Upper lobe of left lung (tissue), 6 donors: ENCODE measurements at regions not wholly inside any gene's neighbourhood (a gene's known extent, or its start where the extent isn't known, plus 50 kb on each side); places are given as distances from the start of the nearest gene placed in this dataset.

Source experiments
- ATAC-seq, 2 donors: fragments of 200-7000 bp; cut with Tn5 transposase; one replicate each; pipeline ENCODE4 v1.9.1; 2022; ENCODE audit warnings: mild to moderate bottlenecking in 2 of 2, moderate library complexity in 2 of 2; ENCODE audit not compliant: low FRiP score in 2 of 2
- DNase-seq, 2 donors: peaks; one replicate each; pipeline ENCODE4 v3.0.0-alpha.2; 2019 to 2020
- H3K27ac ChIP-seq, 4 donors: fragments of 200-600 bp; sonication (generic); one replicate each; pipeline ENCODE4 v1.5.1; 2016 to 2019
- H3K27me3 ChIP-seq, 4 donors: fragments of 200-600 bp; sonication (generic); one replicate each; pipeline ENCODE4 v1.5.1; 2017 to 2019
- H3K36me3 ChIP-seq, 4 donors: fragments of 200-600 bp; sonication (generic); one replicate each; pipeline ENCODE4 v1.5.1; 2016 to 2019
- H3K4me1 ChIP-seq, 4 donors: fragments of 200-600 bp; sonication (generic); one replicate each; pipeline ENCODE4 v1.5.1; 2018 to 2019
- H3K4me3 ChIP-seq, 4 donors: fragments of 200-600 bp; sonication (generic); one replicate each; pipeline ENCODE4 v1.5.1; 2017 to 2019; ENCODE audit warnings: mild to moderate bottlenecking in 2 of 4, moderate library complexity in 1 of 4
- H3K9me3 ChIP-seq, 4 donors: fragments of 200-600 bp; sonication (generic); one replicate each; pipeline ENCODE4 v1.5.1; 2018 to 2019
- EP300 ChIP-seq, 4 donors: sonication (generic); formaldehyde crosslinking; IDR thresholded peaks; one replicate each; pipeline ENCODE4 v1.5.1; 2017; ENCODE audit warnings: antibody characterized with exemption in 4 of 4, control low read depth in 2 of 4
- POLR2A ChIP-seq, 4 donors: fragments of 450-650 bp; IDR thresholded peaks; one replicate each; pipeline ENCODE4 v1.5.1; 2016 to 2017; ENCODE audit warnings: antibody characterized with exemption in 4 of 4, mild to moderate bottlenecking in 2 of 4
- POLR2AphosphoS5 ChIP-seq, 2 donors: sonication (generic); formaldehyde crosslinking; IDR thresholded peaks; one replicate each; pipeline ENCODE4 v1.5.1; 2017; ENCODE audit warnings: antibody characterized with exemption in 2 of 2
- WGBS, 2 donors: methylation state at CpG; one replicate each; pipeline ENCODE4 v1.1.5; 2017 to 2018; 5-methylcytosine and 5-hydroxymethylcytosine counted together
- TF ChIP-seq, protein P1 (sequence below), 6 experiments: fragments of 450-650 bp in 4 of 6; fragments of 200-600 bp in 2 of 6; sonication (generic) in 2 of 6; IDR thresholded peaks; one replicate each; pipeline ENCODE4 v1.5.1; 2016 to 2019; ENCODE audit warnings: antibody characterized with exemption in 6 of 6
- donor health status: DM: no; HTN: no; CAD: no; lungs with moderate emphysema.
- donor health status: DM: no; HTN: yes; CAD: no; lungs with severe emphysema.

DNA sequence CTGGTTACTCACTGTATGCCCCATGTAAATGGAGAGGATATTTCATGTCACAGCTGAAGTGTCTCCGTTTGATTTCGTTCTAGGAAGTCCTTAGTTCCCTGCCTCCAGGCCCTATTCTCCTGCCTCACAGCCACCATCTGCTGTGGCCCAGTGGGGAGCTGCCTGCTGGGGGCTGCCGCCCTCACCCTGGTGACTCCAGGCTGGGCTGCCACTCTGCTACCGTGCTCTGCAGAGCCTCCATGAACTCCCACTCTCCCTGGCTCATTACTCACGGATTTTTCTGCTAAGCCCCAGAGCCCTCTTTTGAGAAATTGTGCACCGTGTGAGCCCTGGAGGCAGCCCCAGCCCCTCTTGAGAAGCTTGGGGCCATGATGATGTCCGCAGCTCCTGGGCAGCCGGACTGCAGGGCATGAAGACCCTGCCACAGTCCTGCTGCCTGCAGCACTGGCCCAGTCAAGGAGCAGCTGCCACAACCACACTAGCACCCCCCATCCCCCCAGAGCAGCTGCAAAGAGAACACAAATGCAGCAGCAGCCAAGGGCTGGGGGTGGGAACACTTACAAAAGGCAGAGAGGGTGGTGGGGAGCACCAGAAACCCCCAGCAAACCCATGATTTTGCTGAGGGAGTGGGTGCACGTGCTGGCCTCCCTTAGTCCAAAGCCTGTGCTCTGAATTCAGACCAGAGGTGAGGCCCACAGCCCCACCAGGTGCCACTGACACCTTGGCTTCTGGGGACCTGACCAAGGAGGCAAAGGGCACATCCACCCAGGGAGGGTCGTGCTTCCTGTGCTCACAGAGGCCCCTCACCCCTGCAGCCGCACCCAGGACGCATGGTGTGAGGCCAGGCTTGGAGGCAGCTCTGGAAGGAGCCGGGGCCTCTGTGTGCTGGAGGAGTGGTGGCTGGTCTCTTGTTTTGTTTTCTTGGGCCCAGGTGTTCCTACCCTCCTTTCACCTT, 270.2 kb upstream of the RAB6C start:
- no peaks in the 10 kb centered on the region for H3K9me3 ChIP-seq
- 73 to 74% methylated on average over 10 to 13 of the region's 13 CpGs for WGBS, 2 donors
- H3K27ac ChIP-seq, result no peak overlapping the region
- ATAC-seq (no peak), DNase-seq (no peak)
- no peak for TF ChIP-seq POLR2A (IDR thresholded peaks at IDR 0.05)
- no peak for TF ChIP-seq EP300 (IDR thresholded peaks at IDR 0.05)
- no peak for TF ChIP-seq POLR2AphosphoS5 (IDR thresholded peaks at IDR 0.05)
- TF ChIP-seq, protein P1, sequence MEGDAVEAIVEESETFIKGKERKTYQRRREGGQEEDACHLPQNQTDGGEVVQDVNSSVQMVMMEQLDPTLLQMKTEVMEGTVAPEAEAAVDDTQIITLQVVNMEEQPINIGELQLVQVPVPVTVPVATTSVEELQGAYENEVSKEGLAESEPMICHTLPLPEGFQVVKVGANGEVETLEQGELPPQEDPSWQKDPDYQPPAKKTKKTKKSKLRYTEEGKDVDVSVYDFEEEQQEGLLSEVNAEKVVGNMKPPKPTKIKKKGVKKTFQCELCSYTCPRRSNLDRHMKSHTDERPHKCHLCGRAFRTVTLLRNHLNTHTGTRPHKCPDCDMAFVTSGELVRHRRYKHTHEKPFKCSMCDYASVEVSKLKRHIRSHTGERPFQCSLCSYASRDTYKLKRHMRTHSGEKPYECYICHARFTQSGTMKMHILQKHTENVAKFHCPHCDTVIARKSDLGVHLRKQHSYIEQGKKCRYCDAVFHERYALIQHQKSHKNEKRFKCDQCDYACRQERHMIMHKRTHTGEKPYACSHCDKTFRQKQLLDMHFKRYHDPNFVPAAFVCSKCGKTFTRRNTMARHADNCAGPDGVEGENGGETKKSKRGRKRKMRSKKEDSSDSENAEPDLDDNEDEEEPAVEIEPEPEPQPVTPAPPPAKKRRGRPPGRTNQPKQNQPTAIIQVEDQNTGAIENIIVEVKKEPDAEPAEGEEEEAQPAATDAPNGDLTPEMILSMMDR (IDR thresholded peaks at IDR 0.05), result no peak
- no peaks in the 10 kb centered on the region for H3K36me3 ChIP-seq
- no peak overlapping the region for H3K4me3 ChIP-seq
- H3K4me1 ChIP-seq, result no peaks in the 10 kb centered on the region
- H3K27me3 ChIP-seq, result no peaks in the 10 kb centered on the region

DNA sequence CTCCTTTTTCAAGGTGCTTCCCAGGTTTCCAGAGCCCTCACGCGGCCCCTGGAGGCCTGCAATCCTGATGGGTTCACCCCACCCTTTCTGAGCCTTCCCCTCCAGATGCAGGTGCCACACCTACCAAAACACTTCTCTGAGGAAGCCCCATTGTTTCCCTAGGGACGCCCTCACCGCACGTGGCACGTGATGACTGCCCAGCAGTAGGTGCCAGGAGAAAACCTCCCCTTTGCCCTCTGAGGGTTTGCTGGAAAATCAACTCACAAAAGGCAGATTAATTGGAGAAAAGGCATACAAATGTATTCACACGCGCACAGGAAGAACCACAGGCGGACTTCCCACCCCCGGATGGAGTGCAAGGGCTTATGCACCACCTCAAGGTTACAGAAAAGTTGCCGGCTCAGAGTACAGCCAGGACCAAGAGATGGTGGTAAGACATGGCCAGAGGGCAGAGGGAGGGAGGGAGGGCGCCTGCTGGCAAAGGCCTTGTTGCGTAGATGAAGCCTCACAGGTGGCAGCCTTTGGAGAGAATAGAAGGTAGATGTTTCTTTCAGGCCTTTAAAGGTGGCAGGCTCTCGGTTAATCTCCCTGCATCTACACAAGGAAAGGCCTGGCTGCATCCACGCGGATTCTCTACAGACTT, 269.4 kb upstream of the RAB6C start:
- WGBS, 2 donors, result 80 to 89% methylated on average over 12 to 16 of the region's 16 CpGs

DNA sequence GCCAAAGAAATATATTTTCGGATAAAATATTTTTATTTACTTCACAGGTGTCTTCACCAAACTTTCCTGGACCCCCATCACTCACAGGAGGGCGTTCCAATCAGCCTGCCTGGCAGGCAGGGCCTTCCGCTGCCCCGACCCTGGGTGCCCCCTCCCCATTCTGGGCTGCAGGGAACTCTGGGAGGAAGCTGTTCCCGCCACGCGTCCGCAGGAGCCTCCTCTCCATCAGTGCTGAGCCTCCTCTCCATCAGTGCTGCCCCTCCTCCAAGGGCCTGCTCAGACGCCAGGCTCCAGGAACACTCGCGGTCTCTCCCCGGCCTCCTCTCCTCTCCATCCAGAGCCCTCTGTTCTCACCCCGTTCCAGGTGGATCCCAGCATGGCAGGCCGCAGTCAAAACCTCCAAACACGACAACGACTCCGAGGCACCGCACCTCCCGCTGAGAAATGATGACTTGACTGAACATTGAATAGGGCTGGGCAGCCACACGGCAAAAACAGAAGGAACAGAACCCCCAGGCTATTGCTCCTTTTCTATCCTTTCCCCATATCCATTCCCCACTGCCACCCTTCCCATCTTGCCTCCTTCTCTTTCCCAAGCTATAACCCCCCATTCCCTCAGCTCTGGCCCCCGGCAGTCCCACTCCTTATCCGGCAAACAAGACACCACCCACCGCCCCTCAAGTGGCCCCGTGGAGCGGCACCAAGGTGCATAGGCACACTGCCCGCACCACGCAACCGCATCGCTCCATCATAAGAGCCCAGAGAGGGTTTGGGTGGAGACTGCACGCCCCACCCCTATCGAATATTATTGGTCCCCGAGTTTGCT, 268.6 kb upstream of the RAB6C start:
- ATAC-seq, result no peak
- TF ChIP-seq, protein P1 (IDR thresholded peaks at IDR 0.05), result no peak
- TF ChIP-seq POLR2A (IDR thresholded peaks at IDR 0.05) (no peak), POLR2AphosphoS5 (IDR thresholded peaks at IDR 0.05) (no peak), EP300 (IDR thresholded peaks at IDR 0.05) (no peak)
- WGBS, 2 donors, result 87 to 88% methylated on average over 31 to 32 of the region's 32 CpGs
- no peaks in the 10 kb centered on the region for H3K27me3 ChIP-seq
- H3K9me3 ChIP-seq, result no peaks in the 10 kb centered on the region
- no peaks in the 10 kb centered on the region for H3K4me1 ChIP-seq
- no peak overlapping the region for H3K27ac ChIP-seq
- DNase-seq, result no peak
- no peaks in the 10 kb centered on the region for H3K36me3 ChIP-seq
- no peak overlapping the region for H3K4me3 ChIP-seq

More for the DNA sequence above, 269.4 kb upstream of the RAB6C start:
- Histone ChIP-seq H3K36me3 (no peaks in the 10 kb centered on the region), H3K9me3 (no peaks in the 10 kb centered on the region), H3K4me1 (no peaks in the 10 kb centered on the region), H3K27me3 (no peaks in the 10 kb centered on the region), H3K27ac (no peak overlapping the region), H3K4me3 (no peak overlapping the region)
- no peak for ATAC-seq
- TF ChIP-seq, protein P1 (IDR thresholded peaks at IDR 0.05), result no peak
- TF ChIP-seq EP300 (IDR thresholded peaks at IDR 0.05) (no peak), POLR2AphosphoS5 (IDR thresholded peaks at IDR 0.05) (no peak), POLR2A (IDR thresholded peaks at IDR 0.05) (no peak)
- no peak for DNase-seq

DNA sequence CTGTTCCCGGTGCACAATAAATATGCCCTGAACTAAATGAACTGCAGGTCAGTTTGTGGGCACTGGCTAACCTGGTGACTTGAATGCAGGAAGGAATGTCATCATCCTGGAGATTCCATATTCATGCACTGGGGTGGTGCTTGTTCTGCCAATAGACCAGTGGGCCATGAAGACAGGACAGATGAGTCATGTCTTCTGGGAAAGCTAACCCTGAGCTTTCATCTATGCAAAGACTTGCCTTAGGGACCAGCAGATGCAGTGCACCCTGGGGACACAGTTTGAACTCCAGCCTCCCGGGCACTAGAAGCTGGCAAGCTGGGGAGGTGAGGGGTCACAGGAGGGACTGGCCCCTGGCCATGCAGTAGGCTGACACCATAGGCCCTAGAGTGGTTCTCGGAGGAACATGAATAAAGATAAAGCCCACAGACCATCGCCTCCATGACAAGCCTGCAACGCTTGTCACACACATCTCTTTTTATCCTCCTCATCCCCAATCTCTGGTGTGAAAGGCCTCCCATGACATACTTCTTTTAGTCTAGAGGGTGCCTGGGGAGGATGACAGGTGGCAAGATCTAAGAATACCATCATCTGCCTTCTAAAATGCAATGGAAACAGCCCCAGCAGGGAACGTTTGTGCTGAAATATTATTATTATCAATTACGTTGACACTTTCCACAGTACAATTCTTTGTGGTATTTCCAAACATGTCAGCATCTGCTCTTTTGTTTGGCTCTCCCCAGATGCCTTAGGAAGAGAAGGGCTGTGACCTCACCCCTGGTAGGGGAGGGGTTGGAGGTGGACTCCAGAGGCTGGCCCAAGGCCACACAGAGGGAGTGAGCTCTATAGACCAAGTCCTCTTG, 267.4 kb upstream of the RAB6C start:
- no peaks in the 10 kb centered on the region for H3K27me3 ChIP-seq
- ATAC-seq (no peak), DNase-seq (no peak)
- no peak for TF ChIP-seq POLR2A (IDR thresholded peaks at IDR 0.05)
- TF ChIP-seq, protein P1 (IDR thresholded peaks at IDR 0.05), result no peak
- no peak for TF ChIP-seq POLR2AphosphoS5 (IDR thresholded peaks at IDR 0.05)
- TF ChIP-seq EP300 (IDR thresholded peaks at IDR 0.05), result no peak
- H3K36me3 ChIP-seq, result no peaks in the 10 kb centered on the region
- H3K4me1 ChIP-seq, result no peaks in the 10 kb centered on the region
- H3K27ac ChIP-seq, result no peak overlapping the region
- WGBS, 2 donors, result 70 to 75% methylated on average over 4 to 7 of the region's 7 CpGs
- no peak overlapping the region for H3K4me3 ChIP-seq
- no peaks in the 10 kb centered on the region for H3K9me3 ChIP-seq
